GM19023 (cell line): ENCODE measurements at regions not wholly inside any gene's neighbourhood (a gene's known extent, or its start where the extent isn't known, plus 50 kb on each side); places are given as distances from the start of the nearest gene placed in this dataset.

Experiments
- ATAC-seq: cut with Tn5 transposase; IDR thresholded peaks from one replicate; pipeline ENCODE4 v1.9.1; 2021; ENCODE audit warnings: mild to moderate bottlenecking, moderate library complexity; ENCODE audit not compliant: unreplicated experiment

DNA sequence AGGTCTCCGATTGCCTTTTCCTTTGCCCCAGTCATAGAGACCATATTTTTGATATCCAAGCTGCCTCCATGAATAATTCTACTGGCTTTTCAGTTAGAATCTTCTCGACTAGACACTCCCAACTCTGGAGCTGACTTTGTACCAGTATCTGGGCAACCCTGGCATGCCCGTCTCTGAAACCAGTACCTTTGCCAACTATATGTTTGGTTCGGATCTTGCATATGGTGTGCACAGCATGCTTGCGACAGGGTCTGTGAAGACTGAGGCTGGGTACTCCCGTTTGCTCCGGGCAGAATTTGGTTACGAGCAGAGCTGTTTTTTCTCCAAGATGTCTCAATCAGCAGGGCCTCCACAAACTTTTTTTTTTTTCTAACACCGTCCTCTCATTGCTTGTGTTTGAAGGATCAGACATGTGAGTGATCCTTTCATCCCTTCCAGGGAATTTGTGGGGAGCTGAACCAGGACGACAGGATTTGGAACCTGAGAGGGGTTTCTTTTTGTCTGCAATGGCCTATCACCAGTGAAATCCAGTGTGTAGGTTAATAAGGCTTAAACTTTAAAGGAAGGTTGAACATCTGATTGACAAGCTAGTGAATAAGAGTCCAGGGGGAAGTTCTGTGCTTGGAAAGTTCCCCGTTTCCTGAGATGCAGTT, 322.3 kb downstream of the MYCN start:
- ATAC-seq, result no peak

DNA sequence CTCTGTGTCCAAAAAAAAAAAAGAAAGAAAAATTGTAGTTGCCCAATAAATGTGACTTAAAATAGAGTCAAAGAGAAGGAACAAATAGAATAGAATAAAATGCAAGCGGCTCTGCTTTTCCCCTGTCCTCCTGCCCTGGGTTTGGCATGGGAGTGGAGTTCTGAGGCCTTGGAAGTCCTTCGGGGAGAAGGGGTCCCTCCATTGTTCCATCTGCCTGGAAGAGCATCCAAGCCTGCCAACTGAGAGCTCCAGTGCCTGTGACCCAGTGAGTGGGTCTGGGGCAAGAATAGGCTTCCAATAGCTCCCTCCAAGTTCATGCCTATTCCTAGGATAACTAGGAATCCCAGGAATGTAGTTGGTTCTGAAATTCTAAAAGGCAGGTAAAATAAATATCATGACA, 321.4 kb downstream of the MYCN start:
- ATAC-seq, result no peak

DNA sequence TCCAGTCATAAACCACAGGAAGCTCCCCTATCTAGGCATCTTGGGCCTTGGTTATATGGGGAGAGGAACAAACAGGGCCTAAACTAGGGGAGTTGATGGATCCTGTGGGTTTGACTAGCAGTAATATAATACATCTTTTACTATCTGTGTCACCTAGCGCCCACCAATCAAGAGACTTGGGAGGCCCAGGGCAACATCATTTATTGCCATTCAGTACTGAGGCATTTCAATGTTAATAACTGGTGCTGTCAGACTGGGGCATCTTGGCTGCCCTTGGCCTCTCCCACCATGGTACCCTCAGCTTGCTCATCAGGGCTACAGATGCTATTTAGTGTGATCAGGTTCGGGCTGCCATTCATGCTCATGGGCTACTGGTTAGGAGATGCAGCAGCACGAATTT, 320.7 kb downstream of the MYCN start:
- ATAC-seq, result no peak

DNA sequence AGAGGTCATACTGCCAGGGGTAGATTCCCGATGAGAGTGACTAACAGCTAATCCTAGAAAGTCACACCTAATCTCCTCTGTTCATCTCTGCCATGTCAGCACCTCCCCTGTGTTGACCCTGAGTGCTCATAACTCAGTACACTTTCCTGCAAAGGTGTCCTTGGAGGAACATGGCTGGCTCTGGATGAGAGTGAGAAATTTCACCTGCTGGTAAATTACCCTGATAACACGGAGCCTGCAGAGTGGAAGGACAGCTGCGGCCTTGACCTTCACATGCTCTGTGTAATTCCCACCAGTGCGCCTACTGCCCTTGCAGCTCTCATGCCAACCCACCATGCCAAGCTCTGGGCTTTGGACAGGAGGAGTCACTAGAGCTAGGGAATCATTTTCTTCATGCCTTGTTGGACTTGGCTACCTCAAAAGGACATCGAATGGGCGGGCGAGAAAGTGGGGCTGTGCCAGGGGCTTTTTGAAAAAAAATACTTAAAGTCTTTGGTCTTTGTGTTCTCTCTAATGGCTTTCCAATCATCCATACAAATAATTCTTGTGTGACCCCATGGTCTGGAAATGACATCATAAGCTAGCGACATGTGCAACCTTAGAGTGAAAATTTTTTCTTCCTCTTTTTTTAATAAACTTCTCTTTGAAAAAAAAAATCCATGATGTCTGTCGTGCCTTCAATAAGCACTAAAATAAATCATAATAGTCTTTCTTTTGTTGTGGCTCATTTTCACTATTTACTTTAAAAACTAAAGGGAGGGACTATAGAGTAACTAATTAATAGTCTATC, 319.9 kb downstream of the MYCN start:
- no peak for ATAC-seq

GRCh38 chr2:16259010-16259409, 318.7 kb downstream of the MYCN start:
- ATAC-seq, result no peak

DNA sequence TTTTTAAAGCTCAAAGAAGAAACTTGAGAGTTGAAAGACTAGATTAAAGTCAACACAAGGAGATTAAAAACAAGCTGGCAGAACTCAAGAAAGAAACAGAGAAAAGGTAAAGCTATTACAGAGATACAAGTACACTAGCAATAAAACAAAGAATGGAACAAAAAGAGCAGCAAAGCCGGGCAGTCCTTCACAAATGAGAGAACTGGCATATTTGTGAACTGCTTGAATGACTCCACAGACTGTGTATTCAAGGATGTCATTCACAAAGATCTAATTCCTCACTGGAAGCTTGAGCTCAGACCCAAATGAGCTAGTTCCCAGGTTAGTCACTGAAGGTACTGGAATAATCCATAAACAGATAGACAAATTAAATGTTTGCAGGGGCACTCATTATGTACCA, 318.0 kb downstream of the MYCN start:
- no peak for ATAC-seq

DNA sequence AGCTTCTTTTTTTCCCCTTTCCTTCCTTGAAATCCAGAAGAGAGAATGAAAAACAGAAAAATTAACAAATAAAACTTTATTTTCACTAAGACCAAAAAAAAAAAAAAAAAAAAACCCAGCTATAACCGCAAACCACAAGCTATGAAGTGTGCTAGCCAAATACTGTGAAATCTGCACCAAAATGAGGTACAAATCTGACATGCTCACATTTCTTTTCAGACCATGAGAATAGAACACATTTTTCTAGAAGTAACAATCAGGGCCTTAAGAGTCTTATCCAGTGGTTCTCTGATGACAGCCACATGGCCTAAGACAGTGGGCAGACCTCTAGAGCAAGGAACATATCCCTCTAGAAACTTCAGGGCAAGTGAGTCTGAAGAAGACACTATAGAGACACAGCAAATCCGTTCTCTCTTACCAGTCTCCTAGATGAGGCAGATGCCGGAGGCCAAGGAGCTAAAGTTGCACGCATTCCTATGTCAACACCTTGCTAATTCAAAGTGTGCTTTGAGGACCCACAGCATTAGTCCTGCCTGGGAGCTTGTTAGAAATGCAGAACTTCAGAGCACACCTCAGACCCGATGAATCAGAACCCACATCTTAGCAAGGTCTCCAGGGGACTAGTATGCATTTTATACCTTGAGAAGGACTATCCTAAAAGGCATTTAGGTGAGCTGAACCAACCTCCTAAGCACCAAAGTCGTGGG, 317.1 kb downstream of the MYCN start:
- no peak for ATAC-seq

DNA sequence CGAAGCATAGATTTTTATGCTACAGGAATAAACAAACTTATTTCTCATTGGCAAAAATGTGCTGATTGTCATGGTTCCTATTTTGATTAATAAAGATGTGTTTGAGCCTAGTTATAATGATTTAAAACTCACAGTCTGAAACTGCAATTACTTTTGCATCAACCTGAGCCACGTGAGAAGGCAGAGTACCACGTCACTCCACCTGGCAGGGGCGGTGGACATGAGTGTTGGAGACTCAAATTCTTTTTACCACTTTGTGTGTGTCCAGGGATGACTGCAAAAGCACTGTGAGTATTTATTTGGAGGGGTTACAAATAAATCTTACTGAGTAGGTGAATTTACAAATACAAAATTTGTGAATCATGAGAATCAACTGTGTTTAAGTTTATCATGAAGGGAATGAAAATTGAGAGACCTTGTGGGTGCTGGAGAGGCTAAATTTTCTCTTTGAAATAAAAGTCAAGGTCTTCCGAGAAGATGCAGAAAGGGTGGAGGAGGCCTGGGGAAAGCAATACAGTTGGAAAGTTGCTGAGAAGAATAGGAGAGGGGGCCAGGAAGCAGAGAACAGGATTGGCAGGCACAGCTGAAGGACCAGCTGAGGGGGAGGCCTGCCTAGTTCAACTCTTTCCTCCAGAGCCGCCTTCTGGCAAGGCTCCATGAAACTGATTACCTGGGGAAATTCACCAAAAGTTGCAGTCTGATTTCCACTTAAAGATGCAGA, 316.4 kb downstream of the MYCN start:
- ATAC-seq, result no peak

DNA sequence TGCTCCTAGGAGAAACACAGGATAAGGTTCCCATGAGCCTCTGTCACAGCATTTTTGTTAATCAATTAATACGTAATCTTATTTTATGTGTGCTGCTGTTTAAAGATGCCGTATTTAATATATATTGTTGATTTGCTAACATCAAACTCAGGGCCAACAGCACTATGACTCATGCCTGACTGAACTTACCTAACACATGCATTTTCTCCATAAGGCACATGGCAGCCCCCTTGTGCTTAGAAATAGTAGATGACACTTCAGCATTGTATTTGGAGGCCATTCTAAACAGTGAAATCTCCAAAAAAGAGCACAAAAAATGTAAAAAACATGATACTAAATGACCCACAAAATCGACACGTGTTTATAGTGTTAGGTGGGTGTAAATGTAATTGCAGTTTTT, 314.8 kb downstream of the MYCN start:
- no peak for ATAC-seq

DNA sequence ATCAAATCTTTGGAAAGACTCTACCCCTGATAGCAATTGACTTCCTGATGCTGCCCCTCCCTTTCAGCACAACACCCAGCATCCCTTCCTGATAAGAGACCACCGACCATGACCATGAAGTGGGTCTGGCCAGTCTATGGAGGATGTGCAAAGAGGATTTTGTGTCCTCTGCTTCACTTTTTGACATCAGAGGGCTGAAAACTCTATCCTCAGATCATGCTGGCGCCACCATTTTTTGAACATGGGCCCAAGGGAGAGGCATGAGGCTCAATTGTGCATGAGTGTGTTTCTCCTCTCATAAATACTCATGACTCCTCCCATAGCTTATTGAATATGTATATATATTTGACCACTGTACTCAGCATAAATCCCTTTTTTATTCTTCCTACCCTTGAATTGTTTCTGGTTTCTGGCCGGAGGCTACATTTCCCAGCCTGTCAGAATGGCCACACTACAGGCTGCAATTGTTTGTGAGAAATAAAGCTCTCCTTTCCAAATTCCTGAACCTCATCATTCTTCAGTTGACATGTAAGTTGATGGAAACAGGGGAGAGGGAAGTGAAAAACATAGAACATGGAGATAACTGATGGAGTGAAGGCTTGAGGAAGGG, 314.1 kb downstream of the MYCN start:
- ATAC-seq, result no peak

GRCh38 chr2:16253291-16253690, 312.9 kb downstream of the MYCN start:
- ATAC-seq, result no peak

DNA sequence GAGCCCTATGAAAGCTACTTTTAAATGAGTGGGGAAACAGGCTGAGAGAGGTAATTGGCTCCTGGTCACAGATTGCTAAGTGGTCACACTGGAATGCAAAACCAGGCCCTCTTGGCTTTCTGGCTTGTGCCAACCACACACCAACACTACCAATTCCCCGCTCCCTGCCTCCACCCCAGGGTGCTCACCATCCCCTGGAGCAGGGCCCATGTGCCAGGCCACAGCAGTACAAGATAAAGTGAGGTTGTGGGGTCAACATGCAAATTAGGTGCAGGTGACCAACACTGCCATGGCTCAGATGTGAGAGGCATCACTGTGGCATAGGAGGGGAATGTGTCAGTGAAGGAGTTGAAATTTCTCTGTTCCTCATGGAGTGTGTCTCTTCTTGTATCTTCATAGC, 312.5 kb downstream of the MYCN start:
- no peak for ATAC-seq

- no peak for ATAC-seq
Observed at GRCh38 chr2:16252251-16252650, 311.9 kb downstream of the MYCN start.

DNA sequence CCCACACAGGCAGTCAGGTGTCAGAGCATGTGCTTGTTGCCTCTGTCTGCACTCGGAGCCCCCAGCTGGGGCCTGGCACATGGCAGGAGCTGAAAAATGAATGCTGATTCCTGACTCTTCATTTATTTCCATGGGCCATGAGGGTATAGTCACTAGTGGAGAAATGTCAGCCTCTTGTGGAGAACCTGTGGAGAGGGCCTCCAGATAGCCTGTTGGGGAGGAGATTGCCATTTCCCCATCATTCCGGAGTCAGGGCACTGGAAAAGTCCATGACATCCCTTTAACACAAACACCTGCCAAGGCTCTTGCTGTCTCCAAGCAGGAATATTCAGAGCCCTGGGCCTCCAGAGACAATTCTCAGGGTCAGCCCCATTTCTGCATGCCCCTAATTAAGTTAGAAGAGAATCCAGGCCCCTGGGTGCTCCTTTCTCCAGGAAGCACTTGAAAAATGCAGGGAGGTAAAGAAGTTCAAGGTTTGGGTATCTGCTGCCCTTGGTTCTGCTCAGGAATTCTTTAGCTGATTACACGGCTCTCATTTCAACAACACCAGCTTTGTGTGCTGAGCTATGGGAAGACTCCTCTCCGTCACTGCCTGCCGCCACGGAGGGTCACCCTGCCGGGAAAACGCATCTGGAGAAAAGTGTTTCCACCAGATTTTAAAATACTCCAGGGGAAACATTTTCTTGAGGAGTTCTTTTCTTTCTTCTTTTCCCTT, 311.3 kb downstream of the MYCN start:
- no peak for ATAC-seq

DNA sequence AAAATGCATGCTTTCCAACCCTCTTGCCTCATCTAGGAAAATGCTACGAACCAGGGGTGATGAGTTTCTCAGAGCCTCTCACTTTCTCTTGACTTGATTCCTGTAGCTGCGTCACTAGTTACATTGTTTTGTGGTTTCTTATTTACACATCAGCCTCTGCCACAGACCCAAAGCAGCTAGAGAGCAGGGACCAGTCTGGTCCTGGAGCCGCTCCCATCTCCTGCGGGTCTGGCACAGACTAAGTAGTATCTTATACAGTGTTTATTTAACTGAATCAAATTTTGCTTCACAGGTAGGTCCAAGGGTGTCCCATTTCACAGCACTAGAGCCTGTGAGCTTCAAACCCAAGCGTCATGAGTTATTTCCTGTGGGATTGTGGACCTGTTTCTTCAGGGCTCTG, 310.5 kb downstream of the MYCN start:
- no peak for ATAC-seq

- ATAC-seq, result no peak
Observed at GRCh38 chr2:16250466-16250865, 310.1 kb downstream of the MYCN start.

DNA sequence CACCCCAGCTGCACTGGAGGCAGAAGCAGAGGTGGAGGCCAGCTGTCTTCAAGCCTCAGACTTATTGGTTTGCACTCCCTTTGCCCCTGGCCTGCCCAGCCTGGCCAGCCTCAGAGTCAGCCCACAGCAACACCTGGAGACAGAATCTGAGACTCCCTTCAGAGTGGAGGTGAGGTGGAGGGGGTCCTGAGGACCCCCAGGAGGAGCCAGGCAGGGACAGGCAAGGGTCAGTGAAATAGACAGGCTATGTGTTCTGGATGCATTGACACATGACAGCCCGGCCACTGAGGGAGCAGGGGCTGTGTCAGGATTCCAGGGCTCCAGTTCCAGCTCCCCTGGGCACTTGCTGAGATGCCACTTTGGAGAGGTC, 309.7 kb downstream of the MYCN start:
- ATAC-seq, result no peak

- no peak for ATAC-seq
Observed at GRCh38 chr2:16249246-16250055, 309.1 kb downstream of the MYCN start.

DNA sequence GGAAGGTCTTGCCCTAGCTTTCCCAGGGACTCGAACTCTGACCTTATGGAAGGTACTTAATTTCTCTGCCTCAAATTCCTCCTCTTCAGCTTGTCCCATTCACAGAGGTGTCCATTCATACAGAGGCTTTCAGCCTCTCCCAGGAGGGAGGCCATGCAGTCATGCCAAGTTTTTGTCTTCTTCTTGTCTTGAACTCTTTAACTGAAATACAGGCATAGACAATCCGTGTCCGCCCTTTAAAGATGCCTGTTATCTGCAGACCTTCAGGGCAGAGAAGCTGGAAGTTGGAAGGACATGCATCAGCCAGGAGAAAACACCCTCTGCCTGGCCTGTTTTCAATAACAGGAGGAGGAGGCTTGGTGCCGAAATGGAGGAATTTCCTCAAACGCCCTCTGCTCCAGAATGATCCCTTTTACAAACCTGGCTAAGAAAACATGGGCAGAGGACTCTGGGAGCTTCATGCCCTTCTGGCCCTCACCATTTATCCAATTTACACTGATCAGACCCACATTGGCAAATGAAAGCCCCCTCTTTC, 308.3 kb downstream of the MYCN start:
- no peak for ATAC-seq
